NOMO-1 treated with DMSO at 0.1 percent for 48 hours (cell line): ENCODE measurements at regions not wholly inside any gene's neighbourhood (a gene's known extent, or its start where the extent isn't known, plus 50 kb on each side); places are given as distances from the start of the nearest gene placed in this dataset.

Experiments
- DNase-seq: peaks from one replicate; lab custom pipeline; 2025; ENCODE audit not compliant: unreplicated experiment; lab: John Stamatoyannopoulos, UW

GRCh38 chr21:18460979-18461378 is 57.4 kb upstream of the TMPRSS15 start:
- peak; percentile 93 for DNase-seq

- DNase-seq, result no peak
Measured at GRCh38 chr21:18461743-18462142, 58.2 kb upstream of the TMPRSS15 start.

GRCh38 chr21:18467715-18468114 is 64.1 kb upstream of the TMPRSS15 start:
- DNase-seq, result no peak

- DNase-seq, result peak; percentile 6
Measured at GRCh38 chr21:18468790-18469189, 65.2 kb upstream of the TMPRSS15 start.

GRCh38 chr21:18476639-18477038 is 73.1 kb upstream of the TMPRSS15 start:
- no peak for DNase-seq

- no peak for DNase-seq
Measured at GRCh38 chr21:18477043-18477442, 73.5 kb upstream of the TMPRSS15 start.

GRCh38 chr21:18478513-18478912 is 74.9 kb upstream of the TMPRSS15 start:
- no peak for DNase-seq

- no peak for DNase-seq
Measured at GRCh38 chr21:18488252-18488651, 84.7 kb upstream of the TMPRSS15 start.

GRCh38 chr21:18493422-18493821 is 89.8 kb upstream of the TMPRSS15 start:
- DNase-seq, result no peak

- no peak for DNase-seq
Measured at GRCh38 chr21:18495523-18495922, 91.9 kb upstream of the TMPRSS15 start.

GRCh38 chr21:18498431-18498830 is 94.8 kb upstream of the TMPRSS15 start:
- no peak for DNase-seq

GRCh38 chr21:18499761-18500376 is 96.3 kb upstream of the TMPRSS15 start:
- peak; percentile 43 for DNase-seq

- DNase-seq, result no peak
Measured at GRCh38 chr21:18518054-18518481, 114.5 kb upstream of the TMPRSS15 start.

- DNase-seq, result no peak
Measured at GRCh38 chr21:18521204-18521603, 117.6 kb upstream of the TMPRSS15 start.

GRCh38 chr21:18522181-18522972 is 118.8 kb upstream of the TMPRSS15 start:
- no peak for DNase-seq

- no peak for DNase-seq
Measured at GRCh38 chr21:18524097-18524880, 120.7 kb upstream of the TMPRSS15 start.

GRCh38 chr21:18529254-18529653 is 125.7 kb upstream of the TMPRSS15 start:
- DNase-seq, result no peak

- no peak for DNase-seq
Measured at GRCh38 chr21:18542081-18542480, 138.5 kb upstream of the TMPRSS15 start.

- no peak for DNase-seq
Measured at GRCh38 chr21:18545908-18546307, 142.3 kb upstream of the TMPRSS15 start.

GRCh38 chr21:18547347-18547746 is 143.8 kb upstream of the TMPRSS15 start:
- no peak for DNase-seq

GRCh38 chr21:18548249-18548648 is 144.7 kb upstream of the TMPRSS15 start:
- no peak for DNase-seq
